ENCODE measurements at regions not wholly inside any gene's neighbourhood (a gene's known extent, or its start where the extent isn't known, plus 50 kb on each side); places are given as distances from the start of the nearest gene placed in this dataset.

GRCh38 chr20:48195121-48195870 is 410.0 kb upstream of the SULF2 start:
- peak in 1 of 2 experiments; percentile 8 for DNase-seq

GRCh38 chr20:48194583-48194982 is 409.3 kb upstream of the SULF2 start:
- DNase-seq = no peak

- no peak for DNase-seq
Observed at GRCh38 chr20:48193627-48194425, 408.5 kb upstream of the SULF2 start.

GRCh38 chr20:48192109-48192508 is 406.8 kb upstream of the SULF2 start:
- DNase-seq = no peak

GRCh38 chr20:48191200-48191599 is 405.9 kb upstream of the SULF2 start:
- DNase-seq = no peak

- DNase-seq = peak in 1 of 2 experiments; percentile 64
Observed at GRCh38 chr20:48190757-48191156, 405.5 kb upstream of the SULF2 start.

GRCh38 chr20:48189181-48189580 is 403.9 kb upstream of the SULF2 start:
- DNase-seq = peak; percentile 30 to 58

- no peak for DNase-seq
Observed at GRCh38 chr20:48187851-48188250, 402.6 kb upstream of the SULF2 start.

- DNase-seq = peak; percentile 61 to 77
Observed at GRCh38 chr20:48186915-48187314, 401.6 kb upstream of the SULF2 start.

GRCh38 chr20:48186447-48186846 is 401.2 kb upstream of the SULF2 start:
- DNase-seq = no peak

- no peak for DNase-seq
Observed at GRCh38 chr20:48184229-48184628, 398.9 kb upstream of the SULF2 start.

GRCh38 chr20:48181261-48181935 is 396.1 kb upstream of the SULF2 start:
- no peak for DNase-seq

- no peak for DNase-seq
Observed at GRCh38 chr20:48180618-48181017, 395.3 kb upstream of the SULF2 start.

GRCh38 chr20:48180024-48180423 is 394.7 kb upstream of the SULF2 start:
- no peak for DNase-seq

- DNase-seq = peak in 1 of 2 experiments; percentile 10
Observed at GRCh38 chr20:48178633-48179032, 393.4 kb upstream of the SULF2 start.

GRCh38 chr20:48177058-48177457 is 391.8 kb upstream of the SULF2 start:
- DNase-seq = no peak

GRCh38 chr20:48176139-48176538 is 390.9 kb upstream of the SULF2 start:
- no peak for DNase-seq

- no peak for DNase-seq
Observed at GRCh38 chr20:48175261-48175660, 390.0 kb upstream of the SULF2 start.

GRCh38 chr20:48172357-48172702 is 387.0 kb upstream of the SULF2 start:
- DNase-seq = no peak

GRCh38 chr20:48171626-48172356 is 386.5 kb upstream of the SULF2 start:
- peak; percentile 90 to 91 for DNase-seq

GRCh38 chr20:48171071-48171470 is 385.8 kb upstream of the SULF2 start:
- DNase-seq = peak; percentile 67 to 73

GRCh38 chr20:48170625-48171024 is 385.3 kb upstream of the SULF2 start:
- peak in 1 of 2 experiments; percentile 75 for DNase-seq

- DNase-seq = no peak
Observed at GRCh38 chr20:48169650-48170225, 384.5 kb upstream of the SULF2 start.

All from NCI-H524 (cell line).